ENCODE measurements at regions not wholly inside any gene's neighbourhood (a gene's known extent, or its start where the extent isn't known, plus 50 kb on each side); places are given as distances from the start of the nearest gene placed in this dataset.

- H3K4me3 ChIP-seq (ENCODE audit: control extremely low read depth in 1 of 5, extremely low read depth in 1 of 5, insufficient read depth in 1 of 5, low read depth in 2 of 5, low read length in 4 of 5), result no peak overlapping the region
- H3K9ac ChIP-seq (ENCODE audit: low read length), result no peak overlapping the region
- no peak overlapping the region for H3K27ac Mint-ChIP-seq
- ATAC-seq (ENCODE audit: low read depth), result no peak
- H3K4me2 ChIP-seq (replicated peaks; ENCODE audit: low read depth, low read length, poor library complexity, severe bottlenecking), result no peak overlapping the region
- H3K4me1 ChIP-seq (ENCODE audit: control insufficient read depth in 2 of 2, insufficient read depth in 2 of 2, low read length in 2 of 2), result no peaks in the 10 kb centered on the region
- intact Hi-C loops (cut with micrococcal nuclease), result no loop called here
- no peaks in the 10 kb centered on the region for H3K27me3 Mint-ChIP-seq
- no peaks in the 10 kb centered on the region for H3K4me1 Mint-ChIP-seq
- H3K4me3 Mint-ChIP-seq, result no peak overlapping the region
- peaks cover 5% of the 10 kb centered on the region for H3K9me3 Mint-ChIP-seq (ENCODE audit: insufficient read depth)
- TF ChIP-seq CTCF (IDR thresholded peaks at IDR 0.05) (no peak), EZH2 (IDR thresholded peaks at IDR 0.05; ENCODE audit: borderline replicate concordance, insufficient read depth, low read depth, low read length, poor library complexity, severe bottlenecking) (no peak)
- no peak overlapping the region for H3K27ac ChIP-seq (ENCODE audit: low read length in 2 of 2)
- H3K9me3 ChIP-seq (ENCODE audit: control extremely low read depth in 1 of 3, control insufficient read depth in 2 of 3, insufficient read depth in 1 of 3, low read length in 2 of 3), result peaks cover 0 to 4% (median 1%) of the 10 kb centered on the region in 3 donors
- no peaks in the 10 kb centered on the region for H3K36me3 ChIP-seq (replicated peaks in 1 of 2; ENCODE audit: control extremely low read depth in 1 of 2, control insufficient read depth in 1 of 2, extremely low read depth in 1 of 2, insufficient read depth in 2 of 2, low read length in 1 of 2)
- ChIA-PET POLR2A (no interaction called here), CTCF (no interaction called here)
- H2AFZ ChIP-seq (ENCODE audit: insufficient read depth, low read depth, low read length, poor library complexity, severe bottlenecking), result no peak overlapping the region
- H3K79me2 ChIP-seq (ENCODE audit: control insufficient read depth, insufficient read depth, low read length), result no peaks in the 10 kb centered on the region
- H3K27me3 ChIP-seq (replicated peaks in 1 of 4; ENCODE audit: control extremely low read depth in 1 of 4, control insufficient read depth in 3 of 4, insufficient read depth in 4 of 4, low read length in 3 of 4), result no peaks in the 10 kb centered on the region
- DNase-seq, result no peak
- no peaks in the 10 kb centered on the region for H4K20me1 ChIP-seq (ENCODE audit: control insufficient read depth, insufficient read depth, low read length, poor library complexity, severe bottlenecking)
These were observed 330.6 kb upstream of the EPHA6 start for GRCh38 chr3:96483781-96484180.

GRCh38 chr3:96488708-96489107, 325.7 kb upstream of the EPHA6 start:
- Mint-ChIP-seq H3K27ac (no peak overlapping the region), H3K4me1 (no peaks in the 10 kb centered on the region), H3K4me3 (no peak overlapping the region), H3K9me3 (ENCODE audit: insufficient read depth) (peaks cover 5% of the 10 kb centered on the region), H3K27me3 (no peaks in the 10 kb centered on the region)
- no peaks in the 10 kb centered on the region for H3K4me1 ChIP-seq (ENCODE audit: control insufficient read depth in 2 of 2, insufficient read depth in 2 of 2, low read length in 2 of 2)
- ChIA-PET CTCF (no interaction called here), POLR2A (no interaction called here)
- H3K27me3 ChIP-seq (replicated peaks in 1 of 4; ENCODE audit: control extremely low read depth in 1 of 4, control insufficient read depth in 3 of 4, insufficient read depth in 4 of 4, low read length in 3 of 4), result no peaks in the 10 kb centered on the region
- no peak overlapping the region for H3K4me2 ChIP-seq (replicated peaks; ENCODE audit: low read depth, low read length, poor library complexity, severe bottlenecking)
- H3K79me2 ChIP-seq (ENCODE audit: control insufficient read depth, insufficient read depth, low read length), result no peaks in the 10 kb centered on the region
- DNase-seq, result no peak
- 100% methylated on average over 1 of the region's 4 CpGs for WGBS (ENCODE audit: insufficient coverage)
- no peaks in the 10 kb centered on the region for H4K20me1 ChIP-seq (ENCODE audit: control insufficient read depth, insufficient read depth, low read length, poor library complexity, severe bottlenecking)
- no peak overlapping the region for H3K27ac ChIP-seq (ENCODE audit: low read length in 2 of 2)
- no peaks in the 10 kb centered on the region for H3K36me3 ChIP-seq (replicated peaks in 1 of 2; ENCODE audit: control extremely low read depth in 1 of 2, control insufficient read depth in 1 of 2, extremely low read depth in 1 of 2, insufficient read depth in 2 of 2, low read length in 1 of 2)
- no peak overlapping the region for H3K4me3 ChIP-seq (ENCODE audit: control extremely low read depth in 1 of 5, extremely low read depth in 1 of 5, insufficient read depth in 1 of 5, low read depth in 2 of 5, low read length in 4 of 5)
- no peak for TF ChIP-seq CTCF (IDR thresholded peaks at IDR 0.05)
- no peak for TF ChIP-seq EZH2 (IDR thresholded peaks at IDR 0.05; ENCODE audit: borderline replicate concordance, insufficient read depth, low read depth, low read length, poor library complexity, severe bottlenecking)
- H2AFZ ChIP-seq (ENCODE audit: insufficient read depth, low read depth, low read length, poor library complexity, severe bottlenecking), result no peak overlapping the region
- no peak overlapping the region for H3K9ac ChIP-seq (ENCODE audit: low read length)
- H3K9me3 ChIP-seq (ENCODE audit: control extremely low read depth in 1 of 3, control insufficient read depth in 2 of 3, insufficient read depth in 1 of 3, low read length in 2 of 3), result peaks cover 0 to 8% (median 0%) of the 10 kb centered on the region in 3 donors
- ATAC-seq (ENCODE audit: low read depth), result no peak
- intact Hi-C loops (cut with micrococcal nuclease), result no loop called here

Data from B cell (primary cell).